OCI-LY7 (cell line): ENCODE measurements at regions not wholly inside any gene's neighbourhood (a gene's known extent, or its start where the extent isn't known, plus 50 kb on each side); places are given as distances from the start of the nearest gene placed in this dataset.

Source experiments
- BruUV-seq: library from RNA; stranded (reverse); fragments of 400-500 nt; replicated peaks from 2 replicates; lab custom pipeline; 2021; lab: Mats Ljungman, UMichigan
- CTCF ChIA-PET: fragments of 300-600 bp; sonication (Branson Sonifier 250); formaldehyde crosslinking; loops from one replicate; lab custom pipeline; 2022; ENCODE audit warnings: antibody characterized with exemption; ENCODE audit not compliant: unreplicated experiment; lab: Charles Lee
- POLR2A ChIA-PET: fragments of 300-600 bp; sonication (Branson Sonifier 250); formaldehyde crosslinking; loops from one replicate; lab custom pipeline; 2022; ENCODE audit warnings: antibody characterized with exemption; lab: Charles Lee
- DNase-seq: peaks from one replicate; pipeline ENCODE4 v3.0.0-alpha.2; 2015; ENCODE audit warnings: low spot score
- H2AFZ ChIP-seq: fragments of 200-600 bp; sonication (generic), shearing (Covaris generic); 2 replicates; pipeline ENCODE4 v1.6.1; 2014; ENCODE audit warnings: mild to moderate bottlenecking, antibody characterized with exemption, low read length, moderate library complexity
- H3K27ac ChIP-seq: fragments of 200-600 bp; sonication (generic); 2 replicates; pipeline ENCODE4 v1.5.1; 2014; ENCODE audit warnings: mixed run types, low read depth, mild to moderate bottlenecking, moderate library complexity, low read length, inconsistent platforms; ENCODE audit not compliant: poor library complexity, severe bottlenecking
- H3K36me3 ChIP-seq: fragments of 200-600 bp; sonication (generic); 2 replicates; pipeline ENCODE4 v1.6.1; 2014; ENCODE audit warnings: mild to moderate bottlenecking, antibody characterized with exemption, low read length, moderate library complexity, mixed read lengths; ENCODE audit not compliant: insufficient read depth
- H3K4me1 ChIP-seq: fragments of 200-600 bp; sonication (generic); 2 replicates; pipeline ENCODE4 v1.5.1; 2014; ENCODE audit warnings: mild to moderate bottlenecking, low read length; ENCODE audit not compliant: insufficient read depth, poor library complexity, severe bottlenecking
- H3K4me2 ChIP-seq: fragments of 200-600 bp; sonication (generic); 2 replicates; pipeline ENCODE4 v1.6.1; 2014; ENCODE audit warnings: mild to moderate bottlenecking, low read length
- H3K4me3 ChIP-seq: fragments of 200-600 bp; sonication (generic); 2 replicates; pipeline ENCODE4 v1.5.1; 2014; ENCODE audit warnings: mild to moderate bottlenecking, low read depth, low read length; ENCODE audit not compliant: poor library complexity, severe bottlenecking
- H3K79me2 ChIP-seq: fragments of 200-600 bp; sonication (generic); 2 replicates; pipeline ENCODE4 v1.6.1; 2016; ENCODE audit warnings: low read depth, mild to moderate bottlenecking, low read length, moderate library complexity, mixed read lengths; ENCODE audit not compliant: insufficient read depth
- H3K9me2 ChIP-seq: fragments of 200-600 bp; sonication (generic); 2 replicates; pipeline ENCODE4 v1.6.1; 2016; ENCODE audit warnings: mild to moderate bottlenecking, low read length, mixed read lengths; ENCODE audit not compliant: insufficient read depth
- H3K9me3 ChIP-seq: fragments of 200-600 bp; sonication (generic); 2 replicates; pipeline ENCODE4 v1.6.1; 2014; ENCODE audit warnings: mild to moderate bottlenecking, mixed run types, low read length, mixed read lengths
- H4K20me1 ChIP-seq: fragments of 200-600 bp; sonication (generic); 2 replicates; pipeline ENCODE4 v1.6.1; 2014; ENCODE audit warnings: mild to moderate bottlenecking, antibody characterized with exemption, low read length, moderate library complexity, mixed read lengths; ENCODE audit not compliant: insufficient read depth
- EZH2phosphoT487 ChIP-seq: fragments of 200-600 bp; sonication (generic); IDR thresholded peaks from 2 replicates; pipeline ENCODE4 v1.6.1; 2018; ENCODE audit warnings: low read depth, borderline replicate concordance, mild to moderate bottlenecking, mixed run types, antibody characterized with exemption, low read length, moderate library complexity, mixed read lengths
- intact Hi-C: fragments of 100-400 bp; cut with micrococcal nuclease; formaldehyde crosslinking; loops from one replicate; pipeline ENCODE4 v1.10.0; 2022; ENCODE audit not compliant: unreplicated experiment
- TF ChIP-seq, protein P1 (sequence below): fragments of 200-600 bp; sonication (generic); conservative IDR thresholded peaks from 2 replicates; pipeline ENCODE4 v1.5.1; 2014; ENCODE audit warnings: mild to moderate bottlenecking, antibody characterized with exemption, low read length, moderate library complexity, mixed read lengths

DNA sequence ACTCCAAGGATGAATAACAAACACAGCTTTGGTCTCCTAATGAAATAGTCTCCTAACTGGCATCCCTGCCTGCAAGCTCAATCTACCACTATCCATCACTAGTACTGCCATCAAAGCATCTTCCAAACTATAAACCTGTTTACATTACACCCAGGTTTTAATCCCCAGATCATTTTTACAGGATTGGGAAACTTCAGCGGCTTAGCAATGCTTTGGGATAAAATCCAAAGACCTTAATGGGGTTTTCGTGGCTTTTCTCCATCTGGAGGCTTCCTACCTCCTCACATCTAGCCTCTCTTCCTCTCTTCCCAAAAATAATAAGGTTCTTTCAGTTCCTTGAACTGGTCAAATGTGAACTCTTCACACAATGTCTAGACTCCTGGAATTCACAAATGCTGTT, 92.2 kb upstream of the SETBP1 start:
- Histone ChIP-seq H3K4me2 (no peak overlapping the region), H3K36me3 (no peaks in the 10 kb centered on the region), H3K9me3 (no peaks in the 10 kb centered on the region), H3K27ac (no peak overlapping the region), H4K20me1 (no peaks in the 10 kb centered on the region), H3K9me2 (no peaks in the 10 kb centered on the region), H2AFZ (no peak overlapping the region), H3K4me1 (no peaks in the 10 kb centered on the region), H3K79me2 (no peaks in the 10 kb centered on the region), H3K4me3 (no peak overlapping the region)
- no TSS peak for BruUV-seq
- TF ChIP-seq, protein P1, sequence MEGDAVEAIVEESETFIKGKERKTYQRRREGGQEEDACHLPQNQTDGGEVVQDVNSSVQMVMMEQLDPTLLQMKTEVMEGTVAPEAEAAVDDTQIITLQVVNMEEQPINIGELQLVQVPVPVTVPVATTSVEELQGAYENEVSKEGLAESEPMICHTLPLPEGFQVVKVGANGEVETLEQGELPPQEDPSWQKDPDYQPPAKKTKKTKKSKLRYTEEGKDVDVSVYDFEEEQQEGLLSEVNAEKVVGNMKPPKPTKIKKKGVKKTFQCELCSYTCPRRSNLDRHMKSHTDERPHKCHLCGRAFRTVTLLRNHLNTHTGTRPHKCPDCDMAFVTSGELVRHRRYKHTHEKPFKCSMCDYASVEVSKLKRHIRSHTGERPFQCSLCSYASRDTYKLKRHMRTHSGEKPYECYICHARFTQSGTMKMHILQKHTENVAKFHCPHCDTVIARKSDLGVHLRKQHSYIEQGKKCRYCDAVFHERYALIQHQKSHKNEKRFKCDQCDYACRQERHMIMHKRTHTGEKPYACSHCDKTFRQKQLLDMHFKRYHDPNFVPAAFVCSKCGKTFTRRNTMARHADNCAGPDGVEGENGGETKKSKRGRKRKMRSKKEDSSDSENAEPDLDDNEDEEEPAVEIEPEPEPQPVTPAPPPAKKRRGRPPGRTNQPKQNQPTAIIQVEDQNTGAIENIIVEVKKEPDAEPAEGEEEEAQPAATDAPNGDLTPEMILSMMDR: no peak
- ChIA-PET POLR2A (no interaction called here), CTCF (no interaction called here)
- intact Hi-C loops: no loop called here
- DNase-seq: no peak

DNA sequence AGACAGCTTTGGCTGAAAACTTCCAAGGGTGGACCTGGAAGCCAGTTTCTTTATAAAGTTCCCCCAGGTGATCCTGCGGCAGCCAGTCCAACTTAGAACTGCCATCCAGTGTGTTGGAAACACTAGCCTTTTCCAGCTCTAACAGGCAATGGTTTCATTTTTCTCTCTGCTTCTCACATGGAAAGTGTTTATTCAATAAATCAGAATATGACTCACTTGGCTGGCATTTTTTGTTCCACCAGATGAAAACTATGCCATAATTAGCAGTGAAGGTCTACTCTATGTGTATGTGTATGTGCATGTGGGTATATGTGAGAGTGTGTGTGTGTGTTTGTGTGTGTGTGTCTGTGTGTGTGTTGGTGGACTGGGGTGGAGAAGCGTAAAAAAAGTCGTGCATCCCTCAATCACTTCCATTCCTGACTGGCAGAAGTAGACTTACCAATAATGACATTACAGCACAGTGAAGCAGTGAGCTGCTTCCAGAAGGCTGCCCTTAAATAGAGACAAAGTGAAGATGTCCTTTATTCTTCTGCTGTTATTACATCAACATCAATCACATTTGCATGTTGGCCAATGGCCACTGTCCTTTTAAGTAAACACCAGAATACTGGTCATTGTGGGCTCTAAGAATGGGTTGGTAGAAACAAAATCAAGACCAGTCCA, 90.9 kb upstream of the SETBP1 start:
- ChIA-PET CTCF (no interaction called here), POLR2A (no interaction called here)
- no peak overlapping the region for H3K4me2 ChIP-seq
- H3K27ac ChIP-seq: no peak overlapping the region
- no peaks in the 10 kb centered on the region for H4K20me1 ChIP-seq
- no peak overlapping the region for H2AFZ ChIP-seq
- H3K9me2 ChIP-seq: no peaks in the 10 kb centered on the region
- no peaks in the 10 kb centered on the region for H3K9me3 ChIP-seq
- TF ChIP-seq, protein P1: no peak
- no peak for TF ChIP-seq EZH2phosphoT487
- DNase-seq: no peak
- no peak overlapping the region for H3K4me3 ChIP-seq
- H3K36me3 ChIP-seq: no peaks in the 10 kb centered on the region
- H3K4me1 ChIP-seq: no peaks in the 10 kb centered on the region
- intact Hi-C loops: no loop called here
- no TSS peak for BruUV-seq
- H3K79me2 ChIP-seq: no peaks in the 10 kb centered on the region

DNA sequence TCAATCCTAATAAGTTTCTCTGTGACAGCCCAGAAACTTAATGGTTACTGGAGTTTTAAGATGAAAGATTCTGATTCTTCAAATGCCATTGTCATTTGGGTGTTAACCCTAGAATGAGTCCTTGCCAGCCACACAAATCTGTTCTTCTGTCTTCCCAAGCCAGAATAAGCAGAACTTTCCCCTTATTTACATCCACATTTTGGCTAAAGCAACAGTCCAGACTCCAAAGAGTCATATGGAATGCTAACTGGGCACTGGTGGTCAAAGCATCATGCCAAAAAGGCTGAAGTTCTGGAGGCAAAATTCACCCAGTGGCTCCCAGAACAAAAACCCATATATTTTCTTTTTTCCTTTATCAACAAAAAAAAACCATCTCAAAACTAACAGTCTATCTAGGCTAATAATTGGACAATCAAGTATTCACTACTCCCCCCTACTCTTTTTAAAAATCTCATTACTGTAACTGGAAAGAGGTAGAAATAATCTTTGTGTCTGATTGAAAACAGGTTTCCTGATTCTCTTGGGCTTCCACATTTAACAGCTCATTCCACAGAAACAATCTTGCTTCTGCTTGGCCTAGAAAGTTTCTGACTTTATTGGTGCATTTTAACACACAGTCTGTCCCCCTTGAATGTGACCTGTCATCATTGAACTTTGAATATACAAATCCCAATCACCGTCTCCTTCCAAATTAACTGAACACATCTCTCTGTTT, 89.6 kb upstream of the SETBP1 start:
- H3K27ac ChIP-seq: no peak overlapping the region
- CTCF ChIA-PET: no interaction called here
- H3K79me2 ChIP-seq: no peaks in the 10 kb centered on the region
- BruUV-seq: no TSS peak
- intact Hi-C loops: no loop called here
- no peak for DNase-seq
- no peaks in the 10 kb centered on the region for H3K36me3 ChIP-seq
- no peak overlapping the region for H3K4me2 ChIP-seq
- POLR2A ChIA-PET: no interaction called here
- no peak overlapping the region for H2AFZ ChIP-seq
- H3K4me1 ChIP-seq: no peaks in the 10 kb centered on the region
- no peak overlapping the region for H3K4me3 ChIP-seq
- H3K9me3 ChIP-seq: no peaks in the 10 kb centered on the region
- no peak for TF ChIP-seq EZH2phosphoT487
- TF ChIP-seq, protein P1: no peak
- H3K9me2 ChIP-seq: no peaks in the 10 kb centered on the region
- no peaks in the 10 kb centered on the region for H4K20me1 ChIP-seq
